ENCODE measurements at regions not wholly inside any gene's neighbourhood (a gene's known extent, or its start where the extent isn't known, plus 50 kb on each side); places are given as distances from the start of the nearest gene placed in this dataset.
"Not testable (repeated sequence)": the region's sequence is repeated elsewhere in the genome, so short reads cannot be mapped to it uniquely, and the experiment has no call there.

DNA sequence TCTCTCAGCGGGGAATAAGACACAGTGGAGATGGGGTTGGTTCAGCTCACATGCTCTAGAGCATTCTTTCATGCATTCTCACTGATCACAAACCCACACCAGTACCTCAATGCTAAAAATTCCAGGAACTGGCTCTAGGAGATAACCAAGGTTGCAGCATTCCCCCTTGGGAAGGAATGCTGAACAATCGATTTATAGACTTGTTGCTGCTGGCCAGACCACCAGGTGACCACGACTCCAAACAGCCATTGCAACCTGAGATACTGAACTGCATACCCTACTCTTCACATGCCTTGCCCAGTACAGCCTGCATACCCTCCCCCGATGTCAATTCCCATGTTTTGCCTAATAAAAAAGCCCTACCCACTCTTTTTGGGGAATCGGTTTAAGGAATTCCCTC is 75.1 kb upstream of the GPRC5B start:
- H3K4me3 ChIP-seq (ENCODE audit: low read depth in 1 of 3, low read length in 3 of 3), result no peak overlapping the region
- no peak overlapping the region for H3K9ac ChIP-seq (ENCODE audit: low read depth in 1 of 2, low read length in 2 of 2)
- 77% methylated on average over 5 of the region's 5 CpGs for WGBS
- DNase-seq (ENCODE audit: low spot score), result no peak
- no peaks in the 10 kb centered on the region for H3K36me3 ChIP-seq (ENCODE audit: control insufficient read depth in 4 of 4, insufficient read depth in 3 of 4, low read depth in 1 of 4, low read length in 3 of 4)
- H3K9me3 ChIP-seq (ENCODE audit: control insufficient read depth in 4 of 4, low read length in 3 of 4), result no peaks in the 10 kb centered on the region
- peaks cover 0 to 11% (median 0%) of the 10 kb centered on the region in 4 donors for H3K27me3 ChIP-seq (ENCODE audit: control insufficient read depth in 4 of 4, insufficient read depth in 4 of 4, low read length in 3 of 4)
- no peak overlapping the region for H3K27ac ChIP-seq (ENCODE audit: low read depth in 1 of 2, low read length in 2 of 2)
- H3K4me1 ChIP-seq (ENCODE audit: control insufficient read depth in 4 of 4, insufficient read depth in 4 of 4, low read length in 3 of 4), result no peaks in the 10 kb centered on the region
- TF ChIP-seq, protein P1, sequence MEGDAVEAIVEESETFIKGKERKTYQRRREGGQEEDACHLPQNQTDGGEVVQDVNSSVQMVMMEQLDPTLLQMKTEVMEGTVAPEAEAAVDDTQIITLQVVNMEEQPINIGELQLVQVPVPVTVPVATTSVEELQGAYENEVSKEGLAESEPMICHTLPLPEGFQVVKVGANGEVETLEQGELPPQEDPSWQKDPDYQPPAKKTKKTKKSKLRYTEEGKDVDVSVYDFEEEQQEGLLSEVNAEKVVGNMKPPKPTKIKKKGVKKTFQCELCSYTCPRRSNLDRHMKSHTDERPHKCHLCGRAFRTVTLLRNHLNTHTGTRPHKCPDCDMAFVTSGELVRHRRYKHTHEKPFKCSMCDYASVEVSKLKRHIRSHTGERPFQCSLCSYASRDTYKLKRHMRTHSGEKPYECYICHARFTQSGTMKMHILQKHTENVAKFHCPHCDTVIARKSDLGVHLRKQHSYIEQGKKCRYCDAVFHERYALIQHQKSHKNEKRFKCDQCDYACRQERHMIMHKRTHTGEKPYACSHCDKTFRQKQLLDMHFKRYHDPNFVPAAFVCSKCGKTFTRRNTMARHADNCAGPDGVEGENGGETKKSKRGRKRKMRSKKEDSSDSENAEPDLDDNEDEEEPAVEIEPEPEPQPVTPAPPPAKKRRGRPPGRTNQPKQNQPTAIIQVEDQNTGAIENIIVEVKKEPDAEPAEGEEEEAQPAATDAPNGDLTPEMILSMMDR (IDR thresholded peaks at IDR 0.05; ENCODE audit: low read depth, low read length, missing input control), result no peak
- TF ChIP-seq, protein P2, sequence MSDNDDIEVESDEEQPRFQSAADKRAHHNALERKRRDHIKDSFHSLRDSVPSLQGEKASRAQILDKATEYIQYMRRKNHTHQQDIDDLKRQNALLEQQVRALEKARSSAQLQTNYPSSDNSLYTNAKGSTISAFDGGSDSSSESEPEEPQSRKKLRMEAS (IDR thresholded peaks at IDR 0.05), result no peak
- TF ChIP-seq SP1 (IDR thresholded peaks at IDR 0.05) (no peak), HNF4A (conservative IDR thresholded peaks at IDR 0.05) (no peak), RXRA (IDR thresholded peaks at IDR 0.05) (no peak), RAD21 (IDR thresholded peaks at IDR 0.05) (no peak), EGR1 (IDR thresholded peaks at IDR 0.05; ENCODE audit: low read depth in 2 of 2) (no peak), TAF1 (conservative IDR thresholded peaks at IDR 0.05) (no peak), FOXA1 (IDR thresholded peaks at IDR 0.05) (no peak), YY1 (IDR thresholded peaks at IDR 0.05) (no peak), NR2F2 (IDR thresholded peaks at IDR 0.05) (no peak), GABPA (IDR thresholded peaks at IDR 0.05 in 1 of 2, conservative IDR thresholded peaks at IDR 0.05 in 1 of 2) (no peak), JUND (IDR thresholded peaks at IDR 0.05) (no peak), HNF4G (IDR thresholded peaks at IDR 0.05) (no peak), FOXA2 (IDR thresholded peaks at IDR 0.05) (no peak)
- TF ChIP-seq, protein P3, sequence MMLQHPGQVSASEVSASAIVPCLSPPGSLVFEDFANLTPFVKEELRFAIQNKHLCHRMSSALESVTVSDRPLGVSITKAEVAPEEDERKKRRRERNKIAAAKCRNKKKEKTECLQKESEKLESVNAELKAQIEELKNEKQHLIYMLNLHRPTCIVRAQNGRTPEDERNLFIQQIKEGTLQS (IDR thresholded peaks at IDR 0.05), result no peak
- TF ChIP-seq, protein P4, sequence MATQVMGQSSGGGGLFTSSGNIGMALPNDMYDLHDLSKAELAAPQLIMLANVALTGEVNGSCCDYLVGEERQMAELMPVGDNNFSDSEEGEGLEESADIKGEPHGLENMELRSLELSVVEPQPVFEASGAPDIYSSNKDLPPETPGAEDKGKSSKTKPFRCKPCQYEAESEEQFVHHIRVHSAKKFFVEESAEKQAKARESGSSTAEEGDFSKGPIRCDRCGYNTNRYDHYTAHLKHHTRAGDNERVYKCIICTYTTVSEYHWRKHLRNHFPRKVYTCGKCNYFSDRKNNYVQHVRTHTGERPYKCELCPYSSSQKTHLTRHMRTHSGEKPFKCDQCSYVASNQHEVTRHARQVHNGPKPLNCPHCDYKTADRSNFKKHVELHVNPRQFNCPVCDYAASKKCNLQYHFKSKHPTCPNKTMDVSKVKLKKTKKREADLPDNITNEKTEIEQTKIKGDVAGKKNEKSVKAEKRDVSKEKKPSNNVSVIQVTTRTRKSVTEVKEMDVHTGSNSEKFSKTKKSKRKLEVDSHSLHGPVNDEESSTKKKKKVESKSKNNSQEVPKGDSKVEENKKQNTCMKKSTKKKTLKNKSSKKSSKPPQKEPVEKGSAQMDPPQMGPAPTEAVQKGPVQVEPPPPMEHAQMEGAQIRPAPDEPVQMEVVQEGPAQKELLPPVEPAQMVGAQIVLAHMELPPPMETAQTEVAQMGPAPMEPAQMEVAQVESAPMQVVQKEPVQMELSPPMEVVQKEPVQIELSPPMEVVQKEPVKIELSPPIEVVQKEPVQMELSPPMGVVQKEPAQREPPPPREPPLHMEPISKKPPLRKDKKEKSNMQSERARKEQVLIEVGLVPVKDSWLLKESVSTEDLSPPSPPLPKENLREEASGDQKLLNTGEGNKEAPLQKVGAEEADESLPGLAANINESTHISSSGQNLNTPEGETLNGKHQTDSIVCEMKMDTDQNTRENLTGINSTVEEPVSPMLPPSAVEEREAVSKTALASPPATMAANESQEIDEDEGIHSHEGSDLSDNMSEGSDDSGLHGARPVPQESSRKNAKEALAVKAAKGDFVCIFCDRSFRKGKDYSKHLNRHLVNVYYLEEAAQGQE (IDR thresholded peaks at IDR 0.05), result no peak
- TF ChIP-seq, protein P5, sequence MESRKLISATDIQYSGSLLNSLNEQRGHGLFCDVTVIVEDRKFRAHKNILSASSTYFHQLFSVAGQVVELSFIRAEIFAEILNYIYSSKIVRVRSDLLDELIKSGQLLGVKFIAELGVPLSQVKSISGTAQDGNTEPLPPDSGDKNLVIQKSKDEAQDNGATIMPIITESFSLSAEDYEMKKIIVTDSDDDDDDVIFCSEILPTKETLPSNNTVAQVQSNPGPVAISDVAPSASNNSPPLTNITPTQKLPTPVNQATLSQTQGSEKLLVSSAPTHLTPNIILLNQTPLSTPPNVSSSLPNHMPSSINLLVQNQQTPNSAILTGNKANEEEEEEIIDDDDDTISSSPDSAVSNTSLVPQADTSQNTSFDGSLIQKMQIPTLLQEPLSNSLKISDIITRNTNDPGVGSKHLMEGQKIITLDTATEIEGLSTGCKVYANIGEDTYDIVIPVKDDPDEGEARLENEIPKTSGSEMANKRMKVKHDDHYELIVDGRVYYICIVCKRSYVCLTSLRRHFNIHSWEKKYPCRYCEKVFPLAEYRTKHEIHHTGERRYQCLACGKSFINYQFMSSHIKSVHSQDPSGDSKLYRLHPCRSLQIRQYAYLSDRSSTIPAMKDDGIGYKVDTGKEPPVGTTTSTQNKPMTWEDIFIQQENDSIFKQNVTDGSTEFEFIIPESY (IDR thresholded peaks at IDR 0.05), result no peak

DNA sequence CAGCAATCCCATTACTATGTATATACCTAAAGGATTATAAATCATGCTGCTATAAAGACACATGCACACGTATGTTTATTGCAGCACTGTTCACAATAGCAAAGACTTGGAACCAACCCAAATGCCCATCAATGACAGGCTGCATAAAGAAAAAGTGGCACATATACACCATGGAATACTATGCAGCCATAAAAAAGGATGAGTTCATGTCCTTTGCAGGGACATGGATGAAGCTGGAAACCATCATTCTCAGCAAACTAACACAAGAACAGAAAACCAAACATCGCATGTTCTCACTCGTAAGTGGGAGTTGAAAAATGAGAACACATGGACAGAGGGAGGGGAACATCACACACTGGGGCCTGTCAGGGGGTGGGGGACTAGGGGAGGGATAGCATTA is 71.2 kb upstream of the GPRC5B start:
- 92% methylated on average over 3 of the region's 3 CpGs for WGBS
- DNase-seq (ENCODE audit: low spot score), result not testable (repeated sequence)

DNA sequence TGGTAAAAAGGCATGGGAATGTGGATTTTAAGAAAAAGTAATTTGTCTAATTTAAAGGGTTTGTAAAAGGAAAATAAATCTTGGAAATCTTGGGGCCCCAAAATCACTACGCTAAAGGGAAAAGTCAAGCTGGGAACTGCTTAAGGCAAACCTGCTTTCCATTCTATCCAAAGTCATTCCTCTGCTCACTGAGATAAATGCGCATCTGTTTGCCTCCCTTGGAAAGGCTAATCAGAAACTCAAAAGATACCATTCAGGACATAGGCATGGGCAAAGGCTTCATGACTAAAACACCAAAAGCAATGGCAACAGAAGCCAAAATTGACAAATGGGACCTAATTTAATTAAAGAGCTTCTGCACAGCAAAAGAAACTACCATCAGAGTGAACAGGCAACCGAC is 70.4 kb upstream of the GPRC5B start:
- not testable (repeated sequence) for H3K9ac ChIP-seq (ENCODE audit: low read depth in 1 of 2, low read length in 2 of 2); H3K27ac ChIP-seq (ENCODE audit: low read depth in 1 of 2, low read length in 2 of 2); H3K4me3 ChIP-seq (ENCODE audit: low read depth in 1 of 3, low read length in 3 of 3); H3K9me3 ChIP-seq (ENCODE audit: control insufficient read depth in 4 of 4, low read length in 3 of 4); DNase-seq (ENCODE audit: low spot score); H3K36me3 ChIP-seq (ENCODE audit: control insufficient read depth in 4 of 4, insufficient read depth in 3 of 4, low read depth in 1 of 4, low read length in 3 of 4); H3K27me3 ChIP-seq (ENCODE audit: control insufficient read depth in 4 of 4, insufficient read depth in 4 of 4, low read length in 3 of 4); H3K4me1 ChIP-seq (ENCODE audit: control insufficient read depth in 4 of 4, insufficient read depth in 4 of 4, low read length in 3 of 4)
- WGBS, result 69% methylated on average over 3 of the region's 3 CpGs

More for the DNA sequence above, 71.2 kb upstream of the GPRC5B start:
- not testable (repeated sequence) for H3K9me3 ChIP-seq (ENCODE audit: control insufficient read depth in 4 of 4, low read length in 3 of 4); H3K4me3 ChIP-seq (ENCODE audit: low read depth in 1 of 3, low read length in 3 of 3); H3K4me1 ChIP-seq (ENCODE audit: control insufficient read depth in 4 of 4, insufficient read depth in 4 of 4, low read length in 3 of 4); H3K27me3 ChIP-seq (ENCODE audit: control insufficient read depth in 4 of 4, insufficient read depth in 4 of 4, low read length in 3 of 4); H3K36me3 ChIP-seq (ENCODE audit: control insufficient read depth in 4 of 4, insufficient read depth in 3 of 4, low read depth in 1 of 4, low read length in 3 of 4); H3K9ac ChIP-seq (ENCODE audit: low read depth in 1 of 2, low read length in 2 of 2); H3K27ac ChIP-seq (ENCODE audit: low read depth in 1 of 2, low read length in 2 of 2)
